NCI-H2081 (cell line): ENCODE measurements at regions not wholly inside any gene's neighbourhood (a gene's known extent, or its start where the extent isn't known, plus 50 kb on each side); places are given as distances from the start of the nearest gene placed in this dataset.
A peak's percentile ranks its signal among the peaks of the same experiment; 100 is the strongest.

Source experiments
- DNase-seq, 2 experiments: peaks; one replicate each; lab custom pipeline; 2025; lab: John Stamatoyannopoulos, UW

- DNase-seq: no peak
Measured at GRCh38 chr1:194535369-194535768, 1349.0 kb upstream of the B3GALT2 start.

- no peak for DNase-seq
Measured at GRCh38 chr1:194534784-194535183, 1348.4 kb upstream of the B3GALT2 start.

DNA sequence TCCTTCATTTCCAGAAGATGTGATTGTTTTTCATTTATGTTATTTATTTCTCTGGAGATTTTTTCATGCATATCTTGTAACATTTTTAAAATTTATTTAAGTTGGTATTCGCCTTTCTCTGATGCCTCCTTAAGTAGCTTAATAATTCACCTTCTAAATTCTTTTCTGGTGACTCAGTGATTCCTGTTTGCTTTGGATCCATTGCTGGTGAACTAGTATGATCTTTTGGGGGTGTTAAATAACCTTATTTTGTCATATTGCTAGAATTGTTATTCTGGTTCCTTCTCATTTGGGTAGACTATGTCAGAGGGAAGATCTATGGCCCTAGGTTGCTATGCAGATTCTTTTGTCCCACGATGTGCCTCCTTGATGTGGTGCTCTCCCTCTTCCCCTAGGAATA, 1347.2 kb upstream of the B3GALT2 start:
- no peak for DNase-seq

- DNase-seq: no peak
Measured at GRCh38 chr1:194517567-194517966, 1331.2 kb upstream of the B3GALT2 start.

GRCh38 chr1:194515916-194516315, 1329.5 kb upstream of the B3GALT2 start:
- no peak for DNase-seq

DNA sequence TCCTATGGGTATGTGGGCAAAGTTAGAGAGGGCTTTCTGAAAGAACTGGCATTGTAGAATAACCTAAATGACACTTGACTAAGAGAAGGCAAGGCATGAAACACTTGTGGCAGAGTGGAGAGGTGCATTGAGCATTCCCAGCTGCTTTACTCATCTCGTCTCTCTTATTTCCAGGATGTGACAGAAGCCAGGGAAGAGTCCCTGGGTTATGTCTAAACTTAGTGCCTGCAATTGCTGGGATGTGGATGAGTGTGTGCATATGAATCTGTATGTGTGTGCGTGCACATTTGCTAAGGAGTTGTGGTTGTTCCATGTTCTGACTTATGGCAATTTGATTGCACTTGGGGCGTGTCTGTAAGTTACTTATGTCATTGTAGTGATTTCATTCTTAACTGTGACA, 1326.5 kb upstream of the B3GALT2 start:
- DNase-seq: no peak

DNA sequence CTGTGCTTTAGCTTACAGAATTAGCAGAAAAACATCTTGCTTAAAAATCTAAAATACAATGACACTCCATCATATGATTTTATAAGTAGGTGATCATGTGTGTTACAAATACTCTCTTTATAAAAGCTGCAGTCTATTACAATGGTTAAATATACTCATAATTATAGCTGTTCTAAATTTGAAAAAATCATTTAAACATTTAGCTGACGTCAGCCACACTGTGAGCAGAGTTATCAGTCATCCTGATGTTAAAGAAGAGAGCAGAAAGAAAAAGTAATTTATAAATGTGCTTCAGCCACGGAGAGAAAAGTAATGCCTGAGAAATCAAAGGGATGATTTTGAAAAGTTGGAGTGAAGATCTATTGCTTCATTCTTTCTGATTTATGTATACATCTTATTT, 1325.9 kb upstream of the B3GALT2 start:
- no peak for DNase-seq

GRCh38 chr1:194503209-194503608, 1316.8 kb upstream of the B3GALT2 start:
- DNase-seq: no peak

- no peak for DNase-seq
Measured at GRCh38 chr1:194495434-194495833, 1309.0 kb upstream of the B3GALT2 start.

DNA sequence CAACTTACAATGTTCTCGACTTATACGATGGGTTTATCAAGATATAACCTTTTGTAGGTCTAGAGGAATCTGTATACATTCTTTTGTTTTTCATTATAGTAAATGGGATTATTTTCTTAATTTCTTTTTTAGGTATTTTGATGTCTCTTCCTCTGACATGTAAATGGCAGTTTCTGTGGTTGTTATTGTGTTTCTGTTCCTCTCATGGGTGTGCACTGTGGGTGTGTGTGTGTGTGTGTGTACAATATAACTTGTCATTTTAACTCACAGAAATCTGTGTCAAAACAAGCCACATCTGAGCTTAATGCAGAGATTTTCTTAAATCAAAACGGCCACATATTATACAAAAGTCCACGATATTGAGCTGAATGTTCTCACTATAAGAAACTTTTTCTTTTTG, 1300.8 kb upstream of the B3GALT2 start:
- DNase-seq: no peak

- DNase-seq: no peak
Measured at GRCh38 chr1:194485432-194485831, 1299.0 kb upstream of the B3GALT2 start.

- no peak for DNase-seq
Measured at GRCh38 chr1:194478731-194479130, 1292.3 kb upstream of the B3GALT2 start.

- DNase-seq: no peak
Measured at GRCh38 chr1:194477908-194478307, 1291.5 kb upstream of the B3GALT2 start.

DNA sequence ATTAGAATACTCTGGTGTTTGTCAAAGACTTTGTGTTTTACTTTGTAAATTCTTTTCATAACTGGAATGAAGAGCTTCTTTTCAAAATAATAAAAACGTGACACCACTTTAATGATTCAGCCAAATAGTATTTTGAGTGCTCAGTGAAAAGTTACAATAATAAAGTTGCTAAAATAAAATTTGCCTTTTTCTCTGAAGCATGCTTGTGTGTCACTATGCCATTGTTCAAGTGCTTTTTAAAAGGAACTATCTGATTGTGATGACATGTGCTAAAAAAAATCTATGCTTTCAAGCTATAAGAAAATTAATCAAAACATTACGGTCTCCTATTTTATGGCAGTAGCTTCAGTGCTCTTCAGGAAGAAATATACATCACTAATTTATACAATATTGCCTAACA, 1290.5 kb upstream of the B3GALT2 start:
- DNase-seq: no peak

GRCh38 chr1:194476351-194476750, 1289.9 kb upstream of the B3GALT2 start:
- no peak for DNase-seq

- DNase-seq: no peak
Measured at GRCh38 chr1:194474701-194475100, 1288.3 kb upstream of the B3GALT2 start.

- DNase-seq: peak in 1 of 2 experiments; percentile 12
Measured at GRCh38 chr1:194473766-194474165, 1287.4 kb upstream of the B3GALT2 start.

DNA sequence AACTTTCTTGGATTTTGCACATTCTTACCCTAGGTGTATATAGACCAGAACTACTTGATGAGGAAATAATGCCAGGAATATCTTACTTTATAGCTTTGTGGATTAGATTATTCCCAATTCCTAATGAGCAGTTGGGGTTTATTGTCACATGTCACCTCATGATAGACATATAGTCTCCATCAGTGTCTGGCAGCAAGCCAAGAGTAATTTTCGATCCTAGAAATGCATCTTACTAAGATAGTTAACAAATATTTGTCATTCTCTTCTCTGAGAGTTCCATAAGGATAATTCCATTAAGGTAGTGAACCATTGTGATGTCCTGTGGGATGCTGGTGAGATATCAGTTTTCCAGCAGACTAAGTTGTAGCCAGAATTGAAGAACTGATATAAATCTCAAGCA, 1282.9 kb upstream of the B3GALT2 start:
- no peak for DNase-seq

DNA sequence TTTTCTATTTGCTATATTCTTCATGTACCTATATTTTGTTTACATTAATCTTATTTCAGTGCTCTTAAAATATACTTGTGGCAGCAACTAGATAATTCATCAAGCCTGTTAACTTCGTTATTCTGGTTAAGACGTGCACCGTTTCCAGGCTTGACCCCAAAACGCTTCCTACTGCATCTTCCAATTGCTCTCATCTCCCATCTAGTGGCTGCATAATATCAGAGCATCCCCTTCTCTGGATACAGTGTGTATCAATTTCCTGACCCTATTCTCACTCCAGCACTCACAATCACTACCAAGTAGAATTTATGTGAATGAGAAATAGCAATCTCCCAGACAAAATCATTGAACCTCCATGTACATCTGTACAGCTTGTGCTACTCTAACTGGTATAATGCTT, 1280.3 kb upstream of the B3GALT2 start:
- DNase-seq: no peak

DNA sequence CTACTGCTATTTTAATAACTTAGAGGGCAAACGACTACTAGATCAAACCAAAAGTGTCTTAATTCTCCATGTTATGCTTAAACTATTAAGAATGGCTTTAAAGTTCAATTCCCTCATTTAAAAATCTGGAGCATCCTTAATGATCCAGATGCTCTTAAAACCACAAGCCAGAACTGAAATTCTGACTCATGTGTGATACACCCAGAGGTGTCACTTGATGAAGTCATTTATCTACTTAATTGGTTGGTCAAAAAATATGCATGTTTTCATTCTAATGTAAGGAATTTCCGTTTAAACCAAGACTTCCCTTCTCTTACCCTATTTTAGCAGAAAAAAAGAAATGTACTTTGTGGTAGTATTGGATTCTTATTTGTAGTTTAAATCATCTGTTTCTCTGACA, 1261.2 kb upstream of the B3GALT2 start:
- no peak for DNase-seq

GRCh38 chr1:194445244-194445643, 1258.8 kb upstream of the B3GALT2 start:
- no peak for DNase-seq

DNA sequence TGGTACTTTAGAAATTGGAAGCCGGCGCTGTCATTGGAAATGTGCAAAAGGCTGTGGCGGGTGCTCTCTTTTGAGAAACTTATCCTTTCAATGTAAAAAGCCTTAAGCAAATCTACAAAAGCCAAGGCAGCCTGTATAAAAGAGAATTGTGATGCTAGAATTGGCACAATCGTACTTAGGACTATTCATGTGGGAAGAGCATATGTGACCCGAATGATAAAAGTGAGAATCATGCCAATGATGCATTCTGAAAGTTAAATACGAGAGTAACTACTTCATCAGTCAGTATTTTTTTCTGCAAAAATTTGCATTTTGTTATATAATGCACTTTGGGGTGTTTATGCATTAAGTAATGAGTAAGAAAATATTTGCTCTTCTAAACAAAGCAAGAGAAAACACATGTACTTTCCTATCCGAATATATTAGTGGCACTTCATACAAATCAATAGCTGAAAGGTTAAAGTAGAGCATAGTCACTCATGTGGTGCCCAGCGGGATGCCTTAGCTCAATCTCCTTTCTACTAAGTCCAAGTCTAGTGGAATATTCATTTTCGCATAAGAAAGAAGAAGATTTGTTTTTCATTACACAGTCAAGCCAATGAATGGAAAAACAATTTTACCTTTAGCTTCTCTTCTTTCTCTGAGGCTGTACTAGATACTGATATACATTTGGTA, 1256.6 kb upstream of the B3GALT2 start:
- DNase-seq: no peak

GRCh38 chr1:194437135-194437534, 1250.7 kb upstream of the B3GALT2 start:
- no peak for DNase-seq

DNA sequence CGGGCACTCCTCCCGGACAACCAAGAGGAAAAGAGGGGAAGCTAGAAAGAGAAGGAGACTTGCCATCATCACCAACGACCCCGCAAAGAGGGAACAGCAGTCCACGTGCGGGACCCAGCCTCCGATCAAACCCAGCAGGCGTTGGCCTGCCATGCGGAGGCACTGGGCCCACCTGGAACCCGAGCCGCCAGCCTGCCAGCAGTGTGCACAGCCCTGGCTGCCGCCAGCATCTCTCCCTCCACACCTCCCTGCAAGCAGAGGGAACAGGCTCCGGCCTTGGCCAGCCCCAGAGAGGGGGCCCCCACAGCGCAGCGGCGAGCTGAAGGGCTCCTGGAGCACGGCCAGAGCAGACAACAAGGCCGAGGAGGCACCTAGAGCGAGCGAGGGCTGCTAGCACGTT, 1244.7 kb upstream of the B3GALT2 start:
- DNase-seq: no peak

DNA sequence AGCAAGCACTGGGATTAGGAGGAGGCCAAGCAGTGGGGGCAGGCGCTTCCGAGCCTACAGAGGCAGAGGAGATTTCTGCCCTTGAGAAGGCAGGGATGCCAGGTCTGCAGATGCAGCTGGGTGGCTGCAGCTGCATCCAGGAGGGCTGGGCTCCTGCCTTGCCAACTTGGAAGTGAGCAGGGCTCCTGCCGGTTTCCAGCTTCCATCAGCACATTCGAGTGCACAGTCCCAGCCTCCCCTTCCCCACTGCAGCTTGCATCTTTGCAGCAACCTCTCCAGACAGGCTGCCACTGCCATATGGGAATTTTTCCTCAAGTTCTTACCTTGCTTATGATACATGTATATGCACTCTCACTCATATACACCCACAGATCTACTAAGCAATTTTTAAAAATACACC, 1234.3 kb upstream of the B3GALT2 start:
- no peak for DNase-seq
